Sigmoid colon (tissue), 6 donors: ENCODE measurements at regions not wholly inside any gene's neighbourhood (a gene's known extent, or its start where the extent isn't known, plus 50 kb on each side); places are given as distances from the start of the nearest gene placed in this dataset.

Experiments
- DNase-seq: peaks from one replicate; pipeline ENCODE4 v3.0.0-alpha.2; 2019
- H3K27ac ChIP-seq, 4 donors: fragments of 200-600 bp; sonication (generic); one replicate each; pipeline ENCODE4 v1.5.1; 2016 to 2019; ENCODE audit warnings: mild to moderate bottlenecking in 1 of 4
- H3K27me3 ChIP-seq, 3 donors: fragments of 200-600 bp; sonication (generic); one replicate each; pipeline ENCODE4 v1.5.1; 2019; ENCODE audit warnings: mild to moderate bottlenecking in 1 of 3
- H3K36me3 ChIP-seq, 4 donors: fragments of 200-600 bp; sonication (generic); one replicate each; pipeline ENCODE4 v1.5.1; 2016 to 2019
- H3K4me1 ChIP-seq, 4 donors: fragments of 200-600 bp; sonication (generic); one replicate each; pipeline ENCODE4 v1.5.1; 2017 to 2019
- H3K4me3 ChIP-seq, 4 donors: fragments of 200-600 bp; sonication (generic); one replicate each; pipeline ENCODE4 v1.5.1; 2017 to 2019; ENCODE audit warnings: mild to moderate bottlenecking in 2 of 4, moderate library complexity in 1 of 4
- H3K9me3 ChIP-seq, 4 donors: fragments of 200-600 bp in 3 of 4; sonication (generic) in 3 of 4; one replicate each; pipeline versions ENCODE4 v1.5.1 to v1.6.1; 2013 to 2019
- EP300 ChIP-seq, 4 donors: sonication (generic); formaldehyde crosslinking; IDR thresholded peaks; one replicate each; pipeline ENCODE4 v1.6.1; 2017; ENCODE audit warnings: antibody characterized with exemption in 4 of 4
- POLR2A ChIP-seq, 2 donors: fragments of 450-650 bp; IDR thresholded peaks; one replicate each; pipeline ENCODE4 v1.6.1; 2016; ENCODE audit warnings: antibody characterized with exemption in 2 of 2, mild to moderate bottlenecking in 2 of 2, moderate library complexity in 2 of 2
- POLR2AphosphoS5 ChIP-seq, 4 donors: sonication (generic); formaldehyde crosslinking; IDR thresholded peaks; one replicate each; pipeline ENCODE4 v1.6.1; 2017; ENCODE audit warnings: antibody characterized with exemption in 4 of 4
- WGBS, 2 donors: extraction: QIAGEN DNeasy Blood & Tissue Kit; methylation state at CpG; one replicate each; pipeline ENCODE4 v1.1.7; 2013; 5-methylcytosine and 5-hydroxymethylcytosine counted together
- intact Hi-C: fragments of 100-400 bp; cut with DNase I; formaldehyde crosslinking; loops from one replicate; pipeline ENCODE4 v1.15.1; 2023
- TF ChIP-seq, protein P1 (sequence below), 4 experiments: fragments of 450-650 bp in 3 of 4; fragments of 200-600 bp in 1 of 4; IDR thresholded peaks; one replicate each; pipeline ENCODE4 v1.5.1; 2016 to 2019; ENCODE audit warnings: antibody characterized with exemption in 4 of 4, mild to moderate bottlenecking in 3 of 4, moderate library complexity in 2 of 4
- donor health status: healthy with polysubstance abuse.
- donor health status: healthy.

DNA sequence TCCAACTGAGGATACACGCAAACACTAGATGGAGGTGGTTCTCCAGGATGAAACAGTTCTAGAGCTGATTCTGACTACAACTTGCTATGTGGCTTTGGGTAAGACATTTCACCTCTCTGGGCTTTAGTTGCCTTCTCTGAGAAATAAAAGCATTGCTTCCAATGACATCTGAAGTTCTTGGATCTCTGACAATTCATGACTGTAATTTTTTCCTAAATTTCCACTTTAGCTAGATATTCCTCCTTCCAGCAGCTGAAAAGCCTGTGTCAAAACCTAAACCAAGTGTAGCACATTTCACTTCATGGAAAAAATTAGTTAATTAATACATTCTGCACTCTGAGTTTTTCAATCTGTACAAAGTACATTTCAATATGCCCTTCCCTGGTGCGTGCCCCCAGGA is 50.0 kb upstream of the ANK3 start:
- no peaks in the 10 kb centered on the region for H3K27me3 ChIP-seq
- peaks cover 0 to 12% (median 5%) of the 10 kb centered on the region in 4 donors for H3K4me1 ChIP-seq
- WGBS, 2 donors: 94 to 97% methylated on average over 2 of the region's 2 CpGs
- H3K27ac ChIP-seq: no peak overlapping the region
- H3K36me3 ChIP-seq: no peaks in the 10 kb centered on the region
- TF ChIP-seq, protein P1, sequence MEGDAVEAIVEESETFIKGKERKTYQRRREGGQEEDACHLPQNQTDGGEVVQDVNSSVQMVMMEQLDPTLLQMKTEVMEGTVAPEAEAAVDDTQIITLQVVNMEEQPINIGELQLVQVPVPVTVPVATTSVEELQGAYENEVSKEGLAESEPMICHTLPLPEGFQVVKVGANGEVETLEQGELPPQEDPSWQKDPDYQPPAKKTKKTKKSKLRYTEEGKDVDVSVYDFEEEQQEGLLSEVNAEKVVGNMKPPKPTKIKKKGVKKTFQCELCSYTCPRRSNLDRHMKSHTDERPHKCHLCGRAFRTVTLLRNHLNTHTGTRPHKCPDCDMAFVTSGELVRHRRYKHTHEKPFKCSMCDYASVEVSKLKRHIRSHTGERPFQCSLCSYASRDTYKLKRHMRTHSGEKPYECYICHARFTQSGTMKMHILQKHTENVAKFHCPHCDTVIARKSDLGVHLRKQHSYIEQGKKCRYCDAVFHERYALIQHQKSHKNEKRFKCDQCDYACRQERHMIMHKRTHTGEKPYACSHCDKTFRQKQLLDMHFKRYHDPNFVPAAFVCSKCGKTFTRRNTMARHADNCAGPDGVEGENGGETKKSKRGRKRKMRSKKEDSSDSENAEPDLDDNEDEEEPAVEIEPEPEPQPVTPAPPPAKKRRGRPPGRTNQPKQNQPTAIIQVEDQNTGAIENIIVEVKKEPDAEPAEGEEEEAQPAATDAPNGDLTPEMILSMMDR (IDR thresholded peaks at IDR 0.05): no peak
- TF ChIP-seq EP300 (IDR thresholded peaks at IDR 0.05) (no peak), POLR2AphosphoS5 (IDR thresholded peaks at IDR 0.05) (no peak), POLR2A (IDR thresholded peaks at IDR 0.05) (no peak)
- intact Hi-C loops: loop anchor here (5.0 kb wide), 1 partner anchor 812 kb away; no protein-coding TSS in a partner anchor
- no peaks in the 10 kb centered on the region for H3K9me3 ChIP-seq
- no peak overlapping the region for H3K4me3 ChIP-seq
- DNase-seq: no peak
